ENCODE measurements at regions not wholly inside any gene's neighbourhood (a gene's known extent, or its start where the extent isn't known, plus 50 kb on each side); places are given as distances from the start of the nearest gene placed in this dataset.
"Not testable (repeated sequence)": the region's sequence is repeated elsewhere in the genome, so short reads cannot be mapped to it uniquely, and the experiment has no call there.

- Histone ChIP-seq H3K4me3 (ENCODE audit: insufficient read depth, low read depth, low read length) (no peak overlapping the region), H3K9me3 (ENCODE audit: control insufficient read depth, low read length) (no peaks in the 10 kb centered on the region), H3K27me3 (ENCODE audit: control insufficient read depth, insufficient read depth, low read length, poor library complexity, severe bottlenecking) (no peaks in the 10 kb centered on the region), H3K36me3 (ENCODE audit: control insufficient read depth, insufficient read depth, low read length) (no peaks in the 10 kb centered on the region), H3K4me1 (ENCODE audit: control insufficient read depth, insufficient read depth, low read length) (no peaks in the 10 kb centered on the region), H3K27ac (ENCODE audit: insufficient read depth, low read depth, low read length, poor library complexity, severe bottlenecking) (no peak overlapping the region)
- WGBS, 2 experiments, result 100% methylated on average over 1 of the region's 1 CpG
Measured at GRCh38 chr1:189752461-189752995, 725.1 kb downstream of the BRINP3 start.

DNA sequence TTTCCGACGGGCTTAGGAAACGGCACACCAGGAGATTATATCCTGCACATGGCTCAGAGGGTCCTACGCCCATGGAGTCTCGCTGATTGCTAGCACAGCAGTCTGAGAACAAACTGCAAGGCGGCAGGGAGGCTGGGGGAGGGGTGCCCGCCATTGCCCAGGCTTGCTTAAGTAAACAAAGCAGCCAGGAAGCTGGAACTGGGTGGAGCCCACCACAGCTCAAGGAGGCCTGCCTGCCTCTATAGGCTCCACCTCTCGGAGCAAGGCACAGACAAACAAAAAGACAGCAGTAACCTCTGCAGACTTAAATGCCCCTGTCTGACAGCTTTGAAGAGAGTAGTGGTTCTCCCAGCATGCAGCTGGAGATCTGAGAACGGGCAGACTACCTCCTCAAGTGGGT, 722.6 kb downstream of the BRINP3 start:
- not testable (repeated sequence) for H3K9me3 ChIP-seq (ENCODE audit: control insufficient read depth, low read length); H3K36me3 ChIP-seq (ENCODE audit: control insufficient read depth, insufficient read depth, low read length); H3K27me3 ChIP-seq (ENCODE audit: control insufficient read depth, insufficient read depth, low read length, poor library complexity, severe bottlenecking); H3K27ac ChIP-seq (ENCODE audit: insufficient read depth, low read depth, low read length, poor library complexity, severe bottlenecking); H3K4me1 ChIP-seq (ENCODE audit: control insufficient read depth, insufficient read depth, low read length); H3K4me3 ChIP-seq (ENCODE audit: insufficient read depth, low read depth, low read length)
- WGBS, 2 experiments, result 90 to 92% methylated on average over 9 of the region's 9 CpGs

- H3K4me1 ChIP-seq (ENCODE audit: control insufficient read depth, insufficient read depth, low read length), result no peaks in the 10 kb centered on the region
- no peak overlapping the region for H3K4me3 ChIP-seq (ENCODE audit: insufficient read depth, low read depth, low read length)
- H3K36me3 ChIP-seq (ENCODE audit: control insufficient read depth, insufficient read depth, low read length), result no peaks in the 10 kb centered on the region
- no peak overlapping the region for H3K27ac ChIP-seq (ENCODE audit: insufficient read depth, low read depth, low read length, poor library complexity, severe bottlenecking)
- WGBS, 2 experiments, result 90 to 96% methylated on average over 2 of the region's 2 CpGs
- H3K9me3 ChIP-seq (ENCODE audit: control insufficient read depth, low read length), result no peaks in the 10 kb centered on the region
- no peaks in the 10 kb centered on the region for H3K27me3 ChIP-seq (ENCODE audit: control insufficient read depth, insufficient read depth, low read length, poor library complexity, severe bottlenecking)
Measured at GRCh38 chr1:189764391-189765320, 713.0 kb downstream of the BRINP3 start.

DNA sequence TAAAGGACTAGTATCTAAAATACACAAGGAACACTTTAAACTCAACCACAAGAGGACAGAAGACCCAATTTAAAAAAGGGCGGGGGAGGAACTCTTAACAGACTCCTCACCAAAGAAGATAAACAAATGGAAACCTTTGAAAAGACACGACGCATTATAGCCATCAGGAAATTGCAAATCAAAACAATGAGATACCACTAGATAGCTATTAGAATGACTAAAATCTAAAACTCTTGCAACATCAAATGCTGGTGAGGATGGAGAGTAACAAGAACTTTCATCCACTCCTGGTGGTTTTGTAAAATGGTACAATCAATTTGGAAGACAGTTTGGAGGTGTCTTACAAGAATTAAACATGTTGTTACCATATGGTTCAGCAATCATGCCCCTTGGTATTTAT, 708.2 kb downstream of the BRINP3 start:
- H3K27me3 ChIP-seq (ENCODE audit: control insufficient read depth, insufficient read depth, low read length, poor library complexity, severe bottlenecking), result no peaks in the 10 kb centered on the region
- H3K9me3 ChIP-seq (ENCODE audit: control insufficient read depth, low read length), result no peaks in the 10 kb centered on the region
- H3K27ac ChIP-seq (ENCODE audit: insufficient read depth, low read depth, low read length, poor library complexity, severe bottlenecking), result no peak overlapping the region
- 71 to 78% methylated on average over 3 of the region's 3 CpGs for WGBS, 2 experiments
- H3K4me1 ChIP-seq (ENCODE audit: control insufficient read depth, insufficient read depth, low read length), result no peaks in the 10 kb centered on the region
- H3K36me3 ChIP-seq (ENCODE audit: control insufficient read depth, insufficient read depth, low read length), result no peaks in the 10 kb centered on the region
- H3K4me3 ChIP-seq (ENCODE audit: insufficient read depth, low read depth, low read length), result no peak overlapping the region

DNA sequence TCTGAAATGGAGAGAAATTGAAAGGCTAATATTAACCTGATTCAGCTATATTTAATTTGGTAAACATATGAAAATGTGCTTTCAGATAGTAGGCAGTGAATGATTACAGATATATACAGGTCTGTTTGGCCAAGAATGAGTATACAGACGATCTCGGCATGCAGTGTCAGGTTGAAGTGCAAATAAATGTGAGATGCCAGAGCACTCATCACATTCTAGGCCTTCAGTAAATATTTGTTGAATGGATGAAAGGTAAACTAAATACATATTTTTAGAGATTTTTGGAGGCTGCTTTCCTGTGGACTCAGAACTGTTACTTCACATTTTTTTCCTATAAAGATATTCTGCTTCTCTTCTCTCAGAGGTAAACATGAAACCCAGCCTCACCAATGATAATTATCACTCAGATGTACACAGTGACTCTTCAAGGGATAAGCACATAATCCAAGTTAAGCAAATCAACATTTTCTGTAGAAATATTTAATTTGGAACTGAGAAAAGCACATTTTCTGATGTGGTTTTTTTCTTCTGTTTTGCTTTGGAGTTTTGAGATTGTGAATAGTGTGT, 702.9 kb downstream of the BRINP3 start:
- no peak overlapping the region for H3K27ac ChIP-seq (ENCODE audit: insufficient read depth, low read depth, low read length, poor library complexity, severe bottlenecking)
- 94 to 95% methylated on average over 2 of the region's 2 CpGs for WGBS, 2 experiments
- no peaks in the 10 kb centered on the region for H3K9me3 ChIP-seq (ENCODE audit: control insufficient read depth, low read length)
- no peaks in the 10 kb centered on the region for H3K4me1 ChIP-seq (ENCODE audit: control insufficient read depth, insufficient read depth, low read length)
- no peaks in the 10 kb centered on the region for H3K27me3 ChIP-seq (ENCODE audit: control insufficient read depth, insufficient read depth, low read length, poor library complexity, severe bottlenecking)
- H3K4me3 ChIP-seq (ENCODE audit: insufficient read depth, low read depth, low read length), result no peak overlapping the region
- H3K36me3 ChIP-seq (ENCODE audit: control insufficient read depth, insufficient read depth, low read length), result no peaks in the 10 kb centered on the region

DNA sequence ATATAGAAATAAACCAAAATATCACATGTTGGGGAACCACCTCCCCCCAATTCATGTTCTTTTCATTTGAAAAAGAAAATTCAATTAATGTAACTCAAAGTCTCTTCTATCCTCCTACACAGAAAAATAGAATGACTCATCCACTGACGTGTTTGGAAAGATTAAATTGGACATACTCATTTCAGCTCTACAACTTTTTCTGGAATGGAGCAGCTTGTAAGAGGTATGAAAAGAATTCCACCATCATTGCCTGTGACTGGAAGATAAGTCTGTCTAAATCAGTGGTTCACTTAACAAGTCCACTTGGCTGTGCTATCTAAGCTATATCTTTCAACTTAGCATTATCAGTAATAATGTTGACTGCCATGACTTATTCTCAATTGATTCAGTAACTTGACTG, 702.3 kb downstream of the BRINP3 start:
- no peak overlapping the region for H3K27ac ChIP-seq (ENCODE audit: insufficient read depth, low read depth, low read length, poor library complexity, severe bottlenecking)
- no peak overlapping the region for H3K4me3 ChIP-seq (ENCODE audit: insufficient read depth, low read depth, low read length)
- 88 to 100% methylated on average over 1 of the region's 1 CpG for WGBS, 2 experiments
- H3K27me3 ChIP-seq (ENCODE audit: control insufficient read depth, insufficient read depth, low read length, poor library complexity, severe bottlenecking), result no peaks in the 10 kb centered on the region
- no peaks in the 10 kb centered on the region for H3K4me1 ChIP-seq (ENCODE audit: control insufficient read depth, insufficient read depth, low read length)
- no peaks in the 10 kb centered on the region for H3K36me3 ChIP-seq (ENCODE audit: control insufficient read depth, insufficient read depth, low read length)
- H3K9me3 ChIP-seq (ENCODE audit: control insufficient read depth, low read length), result no peaks in the 10 kb centered on the region

DNA sequence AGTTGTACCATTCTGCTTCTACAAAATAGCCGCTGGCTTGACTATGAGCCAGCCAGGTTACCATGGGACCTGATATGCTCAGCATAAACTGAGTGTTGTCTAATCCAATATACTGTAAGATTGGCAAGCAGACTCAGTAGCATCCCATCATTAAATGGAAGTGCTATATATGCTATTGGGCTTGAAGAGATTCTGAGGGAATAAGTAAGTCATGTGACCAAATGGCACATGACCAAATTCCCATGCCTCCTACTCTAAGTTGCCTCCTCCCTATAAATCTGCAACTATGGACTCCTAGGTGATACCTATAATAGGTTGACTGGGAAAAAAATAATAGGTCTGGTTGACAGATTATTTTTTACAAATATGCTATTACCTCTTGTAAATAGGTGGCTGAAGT, 698.6 kb downstream of the BRINP3 start:
- H3K27ac ChIP-seq (ENCODE audit: insufficient read depth, low read depth, low read length, poor library complexity, severe bottlenecking), result no peak overlapping the region
- no peaks in the 10 kb centered on the region for H3K9me3 ChIP-seq (ENCODE audit: control insufficient read depth, low read length)
- no peak overlapping the region for H3K4me3 ChIP-seq (ENCODE audit: insufficient read depth, low read depth, low read length)
- no peaks in the 10 kb centered on the region for H3K27me3 ChIP-seq (ENCODE audit: control insufficient read depth, insufficient read depth, low read length, poor library complexity, severe bottlenecking)
- WGBS, 2 experiments, result 80 to 100% methylated on average over 1 of the region's 1 CpG
- H3K4me1 ChIP-seq (ENCODE audit: control insufficient read depth, insufficient read depth, low read length), result no peaks in the 10 kb centered on the region
- H3K36me3 ChIP-seq (ENCODE audit: control insufficient read depth, insufficient read depth, low read length), result no peaks in the 10 kb centered on the region

- WGBS, 2 experiments, result 89 to 97% methylated on average over 2 of the region's 2 CpGs
- H3K27me3 ChIP-seq (ENCODE audit: control insufficient read depth, insufficient read depth, low read length, poor library complexity, severe bottlenecking), result no peaks in the 10 kb centered on the region
- no peak overlapping the region for H3K4me3 ChIP-seq (ENCODE audit: insufficient read depth, low read depth, low read length)
- no peaks in the 10 kb centered on the region for H3K36me3 ChIP-seq (ENCODE audit: control insufficient read depth, insufficient read depth, low read length)
- no peak overlapping the region for H3K27ac ChIP-seq (ENCODE audit: insufficient read depth, low read depth, low read length, poor library complexity, severe bottlenecking)
- H3K4me1 ChIP-seq (ENCODE audit: control insufficient read depth, insufficient read depth, low read length), result no peaks in the 10 kb centered on the region
- H3K9me3 ChIP-seq (ENCODE audit: control insufficient read depth, low read length), result no peaks in the 10 kb centered on the region
Measured at GRCh38 chr1:189782295-189782694, 695.4 kb downstream of the BRINP3 start.

DNA sequence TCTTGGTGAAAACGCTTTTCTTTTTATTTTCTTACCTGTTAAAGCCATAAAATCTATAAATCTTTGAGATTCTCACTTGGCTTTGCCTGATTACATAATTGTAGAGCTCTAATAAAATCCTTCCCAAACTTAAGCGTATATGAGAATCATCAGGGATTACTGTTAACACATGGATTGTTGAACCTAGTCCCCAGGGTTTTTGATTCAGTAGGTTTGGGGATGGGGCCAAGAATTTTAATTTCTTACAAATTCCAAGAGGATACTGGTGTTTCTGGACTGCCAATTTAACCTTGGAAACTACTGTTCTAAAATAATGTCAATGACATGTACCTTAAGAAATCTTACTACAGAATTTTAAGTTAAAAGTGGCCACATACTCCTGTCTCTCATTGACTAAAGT, 694.2 kb downstream of the BRINP3 start:
- no peaks in the 10 kb centered on the region for H3K27me3 ChIP-seq (ENCODE audit: control insufficient read depth, insufficient read depth, low read length, poor library complexity, severe bottlenecking)
- no peaks in the 10 kb centered on the region for H3K9me3 ChIP-seq (ENCODE audit: control insufficient read depth, low read length)
- H3K4me3 ChIP-seq (ENCODE audit: insufficient read depth, low read depth, low read length), result no peak overlapping the region
- no peak overlapping the region for H3K27ac ChIP-seq (ENCODE audit: insufficient read depth, low read depth, low read length, poor library complexity, severe bottlenecking)
- no peaks in the 10 kb centered on the region for H3K4me1 ChIP-seq (ENCODE audit: control insufficient read depth, insufficient read depth, low read length)
- no peaks in the 10 kb centered on the region for H3K36me3 ChIP-seq (ENCODE audit: control insufficient read depth, insufficient read depth, low read length)
- WGBS, 2 experiments, result 81 to 91% methylated on average over 2 of the region's 2 CpGs

- no peaks in the 10 kb centered on the region for H3K27me3 ChIP-seq (ENCODE audit: control insufficient read depth, insufficient read depth, low read length, poor library complexity, severe bottlenecking)
- H3K9me3 ChIP-seq (ENCODE audit: control insufficient read depth, low read length), result no peaks in the 10 kb centered on the region
- no peaks in the 10 kb centered on the region for H3K36me3 ChIP-seq (ENCODE audit: control insufficient read depth, insufficient read depth, low read length)
- WGBS, 2 experiments, result 88 to 90% methylated on average over 2 to 4 of the region's 5 CpGs
- H3K27ac ChIP-seq (ENCODE audit: insufficient read depth, low read depth, low read length, poor library complexity, severe bottlenecking), result no peak overlapping the region
- H3K4me3 ChIP-seq (ENCODE audit: insufficient read depth, low read depth, low read length), result no peak overlapping the region
- no peaks in the 10 kb centered on the region for H3K4me1 ChIP-seq (ENCODE audit: control insufficient read depth, insufficient read depth, low read length)
Measured at GRCh38 chr1:189786761-189787160, 690.9 kb downstream of the BRINP3 start.
